Astrocyte (in vitro differentiated cells and primary cell): ENCODE measurements at regions not wholly inside any gene's neighbourhood (a gene's known extent, or its start where the extent isn't known, plus 50 kb on each side); places are given as distances from the start of the nearest gene placed in this dataset.
A peak's percentile ranks its signal among the peaks of the same experiment; 100 is the strongest.

Experiments used
- DNase-seq: peaks from one replicate; pipeline ENCODE4 v3.0.0-alpha.2; 2010; ENCODE audit warnings: low read depth
- FAIRE-seq: peaks from 2 replicates; lab custom pipeline; 2011; peaks lifted over from hg19 to GRCh38; lab: Jason Lieb, UNC
- H2AFZ ChIP-seq: 2 replicates; pipeline ENCODE4 v1.6.0; 2012; ENCODE audit warnings: low read depth, low read length, inconsistent platforms
- H3K27ac ChIP-seq: 2 replicates; pipeline ENCODE4 v1.5.1; 2011; ENCODE audit warnings: low read depth, low read length, inconsistent platforms
- H3K27me3 ChIP-seq: 2 replicates; pipeline ENCODE4 v1.6.0; 2011; ENCODE audit warnings: low read length, inconsistent platforms; ENCODE audit not compliant: insufficient read depth
- H3K36me3 ChIP-seq: 2 replicates; pipeline ENCODE4 v1.5.1; 2011; ENCODE audit warnings: low read length, inconsistent platforms; ENCODE audit not compliant: insufficient read depth
- H3K4me1 ChIP-seq: 2 replicates; pipeline ENCODE4 v1.5.1; 2011; ENCODE audit warnings: low read length, inconsistent platforms; ENCODE audit not compliant: insufficient read depth
- H3K4me2 ChIP-seq: 2 replicates; pipeline ENCODE4 v1.6.0; 2012; ENCODE audit warnings: low read length, inconsistent platforms
- H3K4me3 ChIP-seq: 2 replicates; pipeline ENCODE4 v1.5.1; 2011; ENCODE audit warnings: low read depth, mild to moderate bottlenecking, low read length, inconsistent platforms; ENCODE audit not compliant: insufficient read depth
- H3K79me2 ChIP-seq: 2 replicates; pipeline ENCODE4 v1.6.0; 2012; ENCODE audit warnings: mild to moderate bottlenecking, low read length, inconsistent platforms; ENCODE audit not compliant: insufficient read depth
- H3K9ac ChIP-seq: 2 replicates; pipeline ENCODE4 v1.6.0; 2012; ENCODE audit warnings: mild to moderate bottlenecking, low read length, inconsistent platforms
- H3K9me3 ChIP-seq: 2 replicates; pipeline ENCODE4 v1.5.1; 2012; ENCODE audit warnings: low read depth, mild to moderate bottlenecking, low read length, inconsistent platforms; ENCODE audit not compliant: insufficient read depth
- H4K20me1 ChIP-seq: 2 replicates; pipeline ENCODE4 v1.6.0; 2012; ENCODE audit warnings: low read length, inconsistent platforms; ENCODE audit not compliant: insufficient read depth
- H3K27ac Mint-ChIP-seq: one replicate; pipeline ENCODE4 v1.8.0; 2021; ENCODE audit warnings: mild to moderate bottlenecking, mixed read lengths; ENCODE audit not compliant: unreplicated experiment
- H3K27me3 Mint-ChIP-seq: one replicate; pipeline ENCODE4 v1.8.0; 2021; ENCODE audit warnings: low read depth, mixed read lengths; ENCODE audit not compliant: unreplicated experiment
- H3K36me3 Mint-ChIP-seq: one replicate; pipeline ENCODE4 v1.8.0; 2021; ENCODE audit warnings: low read depth, mixed read lengths; ENCODE audit not compliant: unreplicated experiment
- H3K4me1 Mint-ChIP-seq: one replicate; pipeline ENCODE4 v1.8.0; 2021; ENCODE audit warnings: low read depth, mixed read lengths; ENCODE audit not compliant: unreplicated experiment
- H3K4me3 Mint-ChIP-seq: one replicate; pipeline ENCODE4 v1.8.0; 2021; ENCODE audit warnings: mild to moderate bottlenecking, moderate library complexity, mixed read lengths; ENCODE audit not compliant: unreplicated experiment
- H3K9me3 Mint-ChIP-seq: one replicate; pipeline ENCODE4 v1.8.0; 2021; ENCODE audit warnings: mild to moderate bottlenecking, mixed read lengths; ENCODE audit not compliant: unreplicated experiment
- CTCF ChIP-seq: IDR thresholded peaks from 2 replicates; pipeline ENCODE4 v1.5.1; 2011; ENCODE audit warnings: low read depth, mild to moderate bottlenecking, inconsistent platforms, low read length, moderate library complexity; ENCODE audit not compliant: insufficient read depth
- EZH2 ChIP-seq: IDR thresholded peaks from 2 replicates; pipeline ENCODE4 v1.6.1; 2012; ENCODE audit warnings: mild to moderate bottlenecking, low read length, inconsistent platforms; ENCODE audit not compliant: insufficient read depth

- Mint-ChIP-seq H3K27ac (no peak overlapping the region), H3K4me3 (no peak overlapping the region), H3K9me3 (peaks cover 2% of the 10 kb centered on the region), H3K4me1 (peaks cover 15% of the 10 kb centered on the region), H3K36me3 (no peaks in the 10 kb centered on the region), H3K27me3 (no peaks in the 10 kb centered on the region)
- Histone ChIP-seq H3K4me3 (no peak overlapping the region), H3K36me3 (no peaks in the 10 kb centered on the region), H3K4me2 (peak overlapping the region; percentile 66), H3K4me1 (peaks cover 28% of the 10 kb centered on the region), H3K27ac (peak overlapping the region; percentile 80), H3K79me2 (no peaks in the 10 kb centered on the region), H2AFZ (no peak overlapping the region), H3K27me3 (no peaks in the 10 kb centered on the region), H3K9me3 (no peaks in the 10 kb centered on the region), H3K9ac (peak overlapping the region; percentile 54), H4K20me1 (no peaks in the 10 kb centered on the region)
- peak; percentile 88 for FAIRE-seq
- TF ChIP-seq EZH2, result no peak
- TF ChIP-seq CTCF, result no peak
- peak; percentile 84 for DNase-seq
These were observed 433.7 kb downstream of the ENC1 start for GRCh38 chr5:74206579-74207550.

GRCh38 chr5:74205767-74206578 is 434.6 kb downstream of the ENC1 start:
- no peak overlapping the region for H3K4me3 ChIP-seq
- TF ChIP-seq EZH2 (no peak), CTCF (no peak)
- Mint-ChIP-seq H3K4me3 (no peak overlapping the region), H3K36me3 (no peaks in the 10 kb centered on the region), H3K4me1 (peaks cover 24% of the 10 kb centered on the region), H3K27ac (no peak overlapping the region), H3K9me3 (peaks cover 2% of the 10 kb centered on the region), H3K27me3 (no peaks in the 10 kb centered on the region)
- H4K20me1 ChIP-seq, result no peaks in the 10 kb centered on the region
- DNase-seq (peak; percentile 65), FAIRE-seq (peak; percentile 32)
- H3K27me3 ChIP-seq, result no peaks in the 10 kb centered on the region
- no peak overlapping the region for H2AFZ ChIP-seq
- peak overlapping the region; percentile 66 for H3K4me2 ChIP-seq
- H3K9me3 ChIP-seq, result no peaks in the 10 kb centered on the region
- peak overlapping the region; percentile 54 for H3K9ac ChIP-seq
- peaks cover 37% of the 10 kb centered on the region for H3K4me1 ChIP-seq
- no peaks in the 10 kb centered on the region for H3K36me3 ChIP-seq
- H3K27ac ChIP-seq, result peak overlapping the region; percentile 80
- H3K79me2 ChIP-seq, result no peaks in the 10 kb centered on the region
